Keratinocyte (primary cell): ENCODE measurements at regions not wholly inside any gene's neighbourhood (a gene's known extent, or its start where the extent isn't known, plus 50 kb on each side); places are given as distances from the start of the nearest gene placed in this dataset.

ENCODE experiments used
- CTCF ChIP-seq, 3 experiments: IDR thresholded peaks in 1 of 3; conservative IDR thresholded peaks in 1 of 3; optimal IDR thresholded peaks in 1 of 3; 2 replicates in 2 of 3; 3 replicates in 1 of 3; pipeline versions ENCODE3 to v1.5.1; 2011; ENCODE audit warnings: low read length in 3 of 3, mild to moderate bottlenecking in 3 of 3, moderate library complexity in 2 of 3, control low read depth in 1 of 3, inconsistent platforms in 1 of 3; ENCODE audit not compliant: insufficient read depth in 2 of 3; ENCODE audit errors: extremely low read depth in 1 of 3
- EZH2 ChIP-seq: IDR thresholded peaks from one replicate; pipeline ENCODE4 v1.6.1; 2012; ENCODE audit warnings: inconsistent platforms, mild to moderate bottlenecking, low read length, moderate library complexity

- TF ChIP-seq CTCF (optimal IDR thresholded peaks at IDR 0.05 in 1 of 3, IDR thresholded peaks at IDR 0.05 in 1 of 3, conservative IDR thresholded peaks at IDR 0.05 in 1 of 3; ENCODE audit: extremely low read depth in 1 of 3, insufficient read depth in 2 of 3, low read length in 3 of 3) = no peak
- TF ChIP-seq EZH2 = no peak
Observed at GRCh38 chr5:29878599-29878998, 1314.9 kb upstream of the CDH6 start.
